H9 (cell line): ENCODE measurements at regions not wholly inside any gene's neighbourhood (a gene's known extent, or its start where the extent isn't known, plus 50 kb on each side); places are given as distances from the start of the nearest gene placed in this dataset.

Experiments used
- DNase-seq: peaks from one replicate; pipeline ENCODE4 v3.0.0-alpha.2; 2017
- H2AFZ ChIP-seq: one replicate; pipeline ENCODE4 v1.6.1; 2013; ENCODE audit warnings: mild to moderate bottlenecking, low read length, control low read depth, moderate library complexity
- H2AK5ac ChIP-seq: 2 replicates; pipeline ENCODE4 v1.6.1; 2013; ENCODE audit warnings: low read length, control low read depth, mixed read lengths; ENCODE audit not compliant: insufficient read length
- H2BK120ac ChIP-seq: one replicate; pipeline ENCODE4 v1.6.1; 2013; ENCODE audit warnings: low read depth, mild to moderate bottlenecking, low read length, control low read depth, inconsistent platforms; ENCODE audit not compliant: poor library complexity, severe bottlenecking
- H2BK12ac ChIP-seq: 2 replicates; pipeline ENCODE4 v1.6.1; 2013; ENCODE audit warnings: low read length, control low read depth, mixed read lengths, low read depth; ENCODE audit not compliant: insufficient read length
- H2BK15ac ChIP-seq: 2 replicates; pipeline ENCODE4 v1.6.1; 2013; ENCODE audit warnings: low read depth, low read length, control low read depth
- H2BK20ac ChIP-seq: one replicate; pipeline ENCODE4 v1.6.1; 2013; ENCODE audit warnings: low read depth, mild to moderate bottlenecking, low read length, control low read depth, inconsistent platforms; ENCODE audit not compliant: poor library complexity, severe bottlenecking
- H2BK5ac ChIP-seq: 2 replicates; pipeline ENCODE4 v1.6.1; 2013; ENCODE audit warnings: low read length, control low read depth, mixed read lengths; ENCODE audit not compliant: insufficient read length
- H3K14ac ChIP-seq: 2 replicates; pipeline ENCODE4 v1.6.1; 2013; ENCODE audit warnings: low read length, control low read depth; ENCODE audit not compliant: insufficient read depth
- H3K18ac ChIP-seq: 2 replicates; pipeline ENCODE4 v1.6.1; 2013; ENCODE audit warnings: low read depth, mild to moderate bottlenecking, mixed read lengths, low read length, control low read depth; ENCODE audit not compliant: insufficient read length
- H3K23ac ChIP-seq: 2 replicates; pipeline ENCODE4 v1.6.1; 2013; ENCODE audit warnings: low read length, control low read depth, mixed read lengths, low read depth; ENCODE audit not compliant: insufficient read length
- H3K23me2 ChIP-seq: 2 replicates; pipeline ENCODE4 v1.6.1; 2013; ENCODE audit warnings: low read depth, mild to moderate bottlenecking, mixed read lengths, low read length, control low read depth; ENCODE audit not compliant: insufficient read length, poor library complexity, severe bottlenecking
- H3K27ac ChIP-seq: 2 replicates; pipeline ENCODE4 v1.5.1; 2013; ENCODE audit warnings: low read length, control low read depth, mixed read lengths, low read depth; ENCODE audit not compliant: insufficient read length
- H3K27me3 ChIP-seq: 2 replicates; pipeline ENCODE4 v1.6.1; 2013; ENCODE audit warnings: low read length, control low read depth, inconsistent platforms; ENCODE audit not compliant: insufficient read depth
- H3K4ac ChIP-seq: 2 replicates; pipeline ENCODE4 v1.6.1; 2013; ENCODE audit warnings: low read depth, mild to moderate bottlenecking, control low read depth, inconsistent platforms, low read length, moderate library complexity
- H3K4me1 ChIP-seq: 2 replicates; pipeline ENCODE4 v1.6.1; 2013; ENCODE audit warnings: low read length, control low read depth, inconsistent platforms; ENCODE audit not compliant: insufficient read depth
- H3K4me2 ChIP-seq: 2 replicates; pipeline ENCODE4 v1.6.1; 2013; ENCODE audit warnings: low read length, control low read depth, mixed read lengths; ENCODE audit not compliant: insufficient read length, insufficient read depth
- H3K56ac ChIP-seq: 2 replicates; pipeline ENCODE4 v1.6.1; 2013; ENCODE audit warnings: low read depth, mild to moderate bottlenecking, mixed read lengths, low read length, control low read depth; ENCODE audit not compliant: insufficient read length
- H3K79me1 ChIP-seq: 2 replicates; pipeline ENCODE4 v1.6.1; 2013; ENCODE audit warnings: low read depth, mild to moderate bottlenecking, moderate library complexity, low read length, control low read depth, inconsistent platforms; ENCODE audit not compliant: insufficient read depth, poor library complexity, severe bottlenecking
- H3K79me2 ChIP-seq: 2 replicates; pipeline ENCODE4 v1.6.1; 2013; ENCODE audit warnings: low read length, control low read depth, inconsistent platforms; ENCODE audit not compliant: insufficient read depth
- H3K9ac ChIP-seq: 2 replicates; pipeline ENCODE4 v1.6.1; 2013; ENCODE audit warnings: low read length, control low read depth, mixed read lengths; ENCODE audit not compliant: insufficient read length; ENCODE audit errors: extremely low read depth
- H3K9me3 ChIP-seq: one replicate; pipeline ENCODE4 v1.6.1; 2013; ENCODE audit warnings: low read depth, low read length, inconsistent platforms; ENCODE audit not compliant: control insufficient read depth
- H3T11ph ChIP-seq: one replicate; pipeline ENCODE4 v1.6.1; 2013; ENCODE audit warnings: mild to moderate bottlenecking, low read length, control low read depth, inconsistent platforms
- H4K20me1 ChIP-seq: one replicate; pipeline ENCODE4 v1.6.1; 2013; ENCODE audit not compliant: control insufficient read depth, insufficient read length, insufficient read depth
- H4K5ac ChIP-seq: 2 replicates; pipeline ENCODE4 v1.6.1; 2013; ENCODE audit warnings: low read depth, mild to moderate bottlenecking, mixed read lengths, low read length, control low read depth; ENCODE audit not compliant: insufficient read length
- H4K8ac ChIP-seq: replicated peaks from 2 replicates; pipeline ENCODE4 v1.6.1; 2013; ENCODE audit warnings: low read length, control low read depth, mixed read lengths, low read depth; ENCODE audit not compliant: insufficient read length
- H4K91ac ChIP-seq: 2 replicates; pipeline ENCODE4 v1.6.1; 2013; ENCODE audit warnings: low read depth, mild to moderate bottlenecking, moderate library complexity, mixed read lengths, low read length, control low read depth; ENCODE audit not compliant: insufficient read length
- H3K27ac Mint-ChIP-seq, 3 experiments: 2 replicates in 2 of 3; 3 replicates in 1 of 3; pipeline ENCODE4 v1.8.0; 2020 to 2021; ENCODE audit warnings: mixed read lengths in 3 of 3, mild to moderate bottlenecking in 1 of 3, moderate library complexity in 1 of 3
- H3K27me3 Mint-ChIP-seq: 2 replicates; pipeline ENCODE4 v1.8.0; 2021; ENCODE audit warnings: low read depth, mild to moderate bottlenecking, moderate library complexity, mixed read lengths
- H3K36me3 Mint-ChIP-seq, 3 experiments: 2 replicates in 2 of 3; 3 replicates in 1 of 3; pipeline ENCODE4 v1.8.0; 2020 to 2021; ENCODE audit warnings: low read depth in 3 of 3, mixed read lengths in 3 of 3; ENCODE audit not compliant: insufficient read depth in 1 of 3
- H3K4me1 Mint-ChIP-seq, 2 experiments: 2 replicates each; pipeline ENCODE4 v1.8.0; 2020; ENCODE audit warnings: mixed read lengths in 2 of 2
- H3K4me3 Mint-ChIP-seq, 2 experiments: 2 replicates in 1 of 2; 3 replicates in 1 of 2; pipeline ENCODE4 v1.8.0; 2020 to 2021; ENCODE audit warnings: mild to moderate bottlenecking in 2 of 2, mixed read lengths in 2 of 2, moderate library complexity in 1 of 2
- H3K9me3 Mint-ChIP-seq, 2 experiments: 2 replicates in 1 of 2; 3 replicates in 1 of 2; pipeline ENCODE4 v1.8.0; 2020; ENCODE audit warnings: mild to moderate bottlenecking in 2 of 2, mixed read lengths in 2 of 2, moderate library complexity in 1 of 2
- CTCF ChIP-seq: fragments of 200-600 bp; sonication (generic); conservative IDR thresholded peaks from 3 replicates; pipeline ENCODE4 v1.8.0; 2021; ENCODE audit warnings: antibody characterized with exemption, mild to moderate bottlenecking
- WGBS: extraction: QIAGEN DNeasy Blood & Tissue Kit; methylation state at CpG from one replicate; pipeline ENCODE4 v1.1.7; 2013; ENCODE audit warnings: missing lambda C conversion rate, low lambda C conversion rate, mixed read lengths; ENCODE audit not compliant: insufficient read length; ENCODE audit errors: extremely low coverage; 5-methylcytosine and 5-hydroxymethylcytosine counted together

DNA sequence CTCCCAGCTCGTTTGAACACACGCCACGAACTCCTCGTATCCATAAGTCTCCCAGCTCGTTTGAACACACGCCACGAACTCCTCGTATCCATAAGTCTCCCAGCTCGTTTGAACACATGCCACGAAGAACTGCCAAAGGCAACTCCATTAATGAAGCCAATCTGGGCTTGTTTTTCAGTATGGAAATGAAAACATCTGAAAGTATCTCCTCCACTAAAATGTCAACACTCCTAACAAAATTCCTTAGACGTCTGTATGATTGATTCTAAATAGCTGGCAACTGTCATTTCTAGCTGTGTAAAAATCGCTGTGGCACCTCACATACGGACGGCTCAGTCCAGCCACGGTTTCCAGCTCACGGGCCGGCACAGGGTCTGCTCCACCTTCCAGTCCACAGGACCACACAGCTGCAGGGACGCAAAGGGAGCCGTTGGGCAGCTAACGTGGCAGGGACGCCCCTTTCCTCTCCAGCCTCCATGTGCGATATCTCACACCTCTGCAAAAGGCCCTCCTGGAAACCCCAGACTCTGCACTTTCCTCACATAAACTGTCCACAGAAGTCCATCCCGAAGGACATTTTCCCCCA lies 67.1 kb upstream of the METRNL start:
- Histone ChIP-seq H2AFZ (no peak overlapping the region), H3K18ac (no peak overlapping the region), H3K14ac (no peak overlapping the region), H3K9ac (no peak overlapping the region), H3K27ac (no peak overlapping the region), H4K91ac (no peak overlapping the region), H3K56ac (no peak overlapping the region), H3K23me2 (no peaks in the 10 kb centered on the region), H4K20me1 (no peaks in the 10 kb centered on the region), H3K27me3 (no peaks in the 10 kb centered on the region), H4K5ac (no peak overlapping the region), H2BK20ac (no peak overlapping the region), H2BK120ac (no peak overlapping the region), H3K4ac (no peak overlapping the region), H2BK5ac (no peak overlapping the region), H4K8ac (no peak overlapping the region), H3K79me1 (no peaks in the 10 kb centered on the region), H2BK12ac (no peak overlapping the region), H3K4me1 (no peaks in the 10 kb centered on the region; the same call in 1 of the 2 replicates), H3T11ph (no peak overlapping the region), H3K4me2 (no peak overlapping the region), H3K23ac (no peak overlapping the region), H2BK15ac (no peak overlapping the region), H3K79me2 (no peaks in the 10 kb centered on the region), H2AK5ac (no peak overlapping the region), H3K9me3 (no peaks in the 10 kb centered on the region)
- Mint-ChIP-seq H3K4me3 (no peak overlapping the region), H3K27ac (no peak overlapping the region), H3K9me3 (no peaks in the 10 kb centered on the region; a peak in 2 of 5 replicates), H3K4me1 (peaks cover 4 to 17% of the 10 kb centered on the region in 2 experiments), H3K36me3 (peaks cover 2 to 4% (median 3%) of the 10 kb centered on the region in 3 experiments; a peak in 3 of 7 replicates), H3K27me3 (no peaks in the 10 kb centered on the region)
- no peak for DNase-seq
- TF ChIP-seq CTCF = no peak
- WGBS = no CpG with 5 or more reads among the region's 23 CpGs
